22Rv1 (cell line): ENCODE measurements at regions not wholly inside any gene's neighbourhood (a gene's known extent, or its start where the extent isn't known, plus 50 kb on each side); places are given as distances from the start of the nearest gene placed in this dataset.

Experiments used
- H3K27ac ChIP-seq: fragments of 450-650 bp; 2 replicates; pipeline ENCODE4 v1.5.1; 2017
- CTCF ChIP-seq: fragments of 450-650 bp; IDR thresholded peaks from 2 replicates; pipeline ENCODE4 v1.5.1; 2017; ENCODE audit warnings: mild to moderate bottlenecking
- ZFX ChIP-seq: fragments of 450-650 bp; IDR thresholded peaks from 2 replicates; pipeline ENCODE4 v1.6.1; 2017; ENCODE audit warnings: antibody characterized with exemption, borderline replicate concordance

DNA sequence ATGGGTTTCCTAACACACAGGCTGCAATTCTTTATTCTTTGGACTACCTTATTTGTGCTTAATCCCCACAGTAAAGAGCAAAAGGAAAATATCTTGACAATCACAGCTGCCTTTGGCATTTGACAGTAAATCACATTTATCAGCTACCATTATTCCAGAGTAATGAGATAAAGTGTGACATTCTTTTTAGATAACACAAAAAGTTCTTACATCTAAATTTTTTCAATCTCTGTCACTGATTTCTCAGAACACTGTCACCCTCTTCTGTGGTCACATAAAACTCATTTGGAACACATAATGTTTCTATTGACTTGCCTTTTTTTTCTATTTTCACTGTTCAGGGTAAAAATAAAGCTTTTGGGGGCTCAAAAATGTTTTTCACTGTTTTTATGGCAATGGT is 484.6 kb downstream of the LTN1 start:
- TF ChIP-seq ZFX (no peak), CTCF (no peak)
- no peak overlapping the region for H3K27ac ChIP-seq

- no peak overlapping the region for H3K27ac ChIP-seq
- TF ChIP-seq ZFX (no peak), CTCF (no peak)
Measured at GRCh38 chr21:28496517-28496916, 496.2 kb downstream of the LTN1 start.

GRCh38 chr21:28492127-28492526 is 500.6 kb downstream of the LTN1 start:
- TF ChIP-seq CTCF (no peak), ZFX (no peak)
- H3K27ac ChIP-seq, result no peak overlapping the region

- TF ChIP-seq ZFX (no peak), CTCF (no peak)
Measured at GRCh38 chr21:28489821-28490350, 502.8 kb downstream of the LTN1 start.

GRCh38 chr21:28489162-28489561 is 503.5 kb downstream of the LTN1 start:
- H3K27ac ChIP-seq, result no peak overlapping the region
- TF ChIP-seq CTCF, result no peak
- TF ChIP-seq ZFX, result no peak

More at GRCh38 chr21:28489821-28490350, 502.8 kb downstream of the LTN1 start:
- no peak overlapping the region for H3K27ac ChIP-seq

DNA sequence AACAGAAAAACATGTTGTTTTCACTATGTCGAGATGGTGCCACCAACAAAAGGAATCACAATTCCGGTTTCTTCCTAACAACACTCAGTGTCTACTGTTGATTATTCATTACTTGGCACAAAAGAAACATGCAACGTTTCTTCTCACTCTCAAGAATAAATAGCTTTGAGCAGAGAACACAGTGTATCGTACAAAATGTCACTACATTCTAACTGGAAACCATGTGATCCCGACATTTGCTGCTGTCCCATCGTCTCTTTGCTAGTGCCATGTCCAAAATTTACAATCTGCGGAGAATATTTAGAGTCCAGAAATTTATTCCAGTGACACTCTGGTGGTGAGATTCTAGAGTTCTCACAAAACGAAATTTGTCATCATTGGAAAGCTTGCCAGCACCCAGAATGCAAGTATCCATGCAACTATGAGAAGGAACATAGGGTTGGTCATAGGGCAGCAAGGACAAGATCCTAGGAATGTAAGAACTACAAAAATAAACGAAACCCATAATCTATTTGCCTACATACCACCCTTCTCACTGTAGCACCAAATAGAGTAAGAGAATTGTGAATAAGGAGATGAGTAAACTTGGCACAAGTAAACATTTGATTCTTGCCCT is 505.1 kb downstream of the LTN1 start:
- TF ChIP-seq ZFX (no peak), CTCF (no peak)

DNA sequence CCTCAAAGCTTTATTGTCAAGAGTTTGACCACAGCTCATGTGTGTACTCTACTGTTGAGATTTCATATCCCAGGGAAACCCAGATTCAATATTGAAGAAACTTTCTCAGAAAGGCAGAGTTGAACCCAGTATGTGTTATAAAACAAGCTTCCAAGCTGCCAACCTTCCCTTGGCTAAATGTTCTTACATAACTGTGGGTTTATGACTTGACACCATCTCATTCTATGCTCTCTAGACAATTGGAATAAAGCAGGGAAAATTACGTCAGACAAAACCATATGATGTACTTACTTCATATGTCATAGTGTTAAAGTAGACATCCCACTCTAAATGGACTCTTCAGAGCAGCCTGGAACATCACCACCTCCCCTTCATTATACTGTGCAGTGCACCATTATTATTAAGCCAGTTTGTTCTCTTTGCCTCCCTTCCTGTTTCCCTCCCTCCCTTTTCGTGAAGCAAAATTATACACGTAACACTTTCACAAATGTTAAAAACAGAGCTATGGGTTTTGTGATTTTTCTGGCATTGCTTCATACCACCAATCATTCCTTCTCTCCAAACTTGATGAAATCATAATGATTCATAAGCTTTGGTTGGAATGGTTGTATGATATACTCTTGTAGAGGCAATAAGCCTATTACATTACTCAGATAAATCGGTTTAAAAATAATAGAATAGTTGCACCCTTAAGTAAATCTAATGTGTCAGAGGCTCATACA is 507.2 kb downstream of the LTN1 start:
- no peak overlapping the region for H3K27ac ChIP-seq
- no peak for TF ChIP-seq ZFX
- no peak for TF ChIP-seq CTCF

More for the DNA sequence above, 505.1 kb downstream of the LTN1 start:
- H3K27ac ChIP-seq, result no peak overlapping the region
